ENCODE measurements at regions not wholly inside any gene's neighbourhood (a gene's known extent, or its start where the extent isn't known, plus 50 kb on each side); places are given as distances from the start of the nearest gene placed in this dataset.
"Not testable (repeated sequence)": the region's sequence is repeated elsewhere in the genome, so short reads cannot be mapped to it uniquely, and the experiment has no call there.

GRCh38 chr14:86990396-86990795 is 1002.6 kb downstream of the GALC start:
- no peak for DNase-seq (ENCODE audit: low spot score)

DNA sequence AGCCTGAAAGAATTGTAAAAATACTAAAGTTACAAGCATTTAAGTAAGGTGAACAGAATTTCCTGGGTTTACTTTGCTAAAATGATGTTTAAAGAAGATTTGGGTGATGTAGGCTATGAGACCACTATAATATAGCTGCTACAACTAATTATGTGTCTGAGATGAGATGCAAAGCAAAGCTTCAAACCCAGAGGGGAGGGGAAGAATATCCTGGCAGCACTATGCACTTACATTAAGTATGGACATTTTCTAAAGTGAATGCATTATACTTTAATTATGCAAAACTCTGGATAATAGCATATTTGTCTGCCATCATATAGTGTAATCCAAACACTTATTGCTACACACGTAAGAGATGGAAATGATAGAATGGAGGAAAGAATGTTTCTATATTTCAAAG is 1003.7 kb downstream of the GALC start:
- DNase-seq (ENCODE audit: low spot score): no peak

DNA sequence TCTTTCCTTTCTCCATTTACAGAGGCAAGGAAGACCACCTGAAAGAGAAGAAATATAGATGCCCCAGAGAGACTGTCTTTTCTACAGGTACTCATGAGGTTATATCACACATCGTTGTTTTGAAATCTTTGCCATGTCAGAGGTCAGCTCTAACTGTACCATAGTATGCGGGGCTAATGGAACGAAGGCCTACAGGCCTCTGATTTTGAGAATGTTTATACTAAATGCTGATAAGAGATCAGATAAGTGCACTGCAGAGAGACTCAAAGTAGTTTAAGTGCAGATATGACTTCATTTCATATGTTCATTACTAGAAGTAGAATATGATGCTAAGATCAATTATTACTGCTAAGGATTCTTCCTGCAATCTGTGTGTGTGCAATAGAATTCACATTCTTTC is 1005.0 kb downstream of the GALC start:
- DNase-seq (ENCODE audit: low spot score): no peak

DNA sequence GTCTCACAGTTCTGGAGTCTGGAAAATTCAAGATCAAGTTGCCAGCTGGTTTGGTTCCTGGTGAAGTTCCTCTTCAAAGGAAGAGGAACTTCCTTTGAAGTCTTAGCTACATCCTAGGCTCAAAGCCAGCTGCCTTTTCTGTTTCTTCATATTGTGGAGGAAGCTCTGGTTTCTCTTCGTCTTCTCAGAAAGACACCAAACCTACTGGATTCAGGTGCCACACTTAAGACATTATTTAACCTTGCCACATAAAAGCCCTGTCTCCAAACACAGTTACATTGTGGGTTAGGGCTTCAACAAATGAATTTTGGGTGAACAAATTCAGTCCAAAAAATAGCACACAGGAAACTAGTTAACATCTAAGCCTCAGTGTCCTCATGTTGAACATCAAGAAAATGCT is 1019.8 kb downstream of the GALC start:
- DNase-seq (ENCODE audit: low spot score): no peak

- no peak for DNase-seq (ENCODE audit: low spot score)
These were observed 1021.7 kb downstream of the GALC start for GRCh38 chr14:86971292-86971691.

DNA sequence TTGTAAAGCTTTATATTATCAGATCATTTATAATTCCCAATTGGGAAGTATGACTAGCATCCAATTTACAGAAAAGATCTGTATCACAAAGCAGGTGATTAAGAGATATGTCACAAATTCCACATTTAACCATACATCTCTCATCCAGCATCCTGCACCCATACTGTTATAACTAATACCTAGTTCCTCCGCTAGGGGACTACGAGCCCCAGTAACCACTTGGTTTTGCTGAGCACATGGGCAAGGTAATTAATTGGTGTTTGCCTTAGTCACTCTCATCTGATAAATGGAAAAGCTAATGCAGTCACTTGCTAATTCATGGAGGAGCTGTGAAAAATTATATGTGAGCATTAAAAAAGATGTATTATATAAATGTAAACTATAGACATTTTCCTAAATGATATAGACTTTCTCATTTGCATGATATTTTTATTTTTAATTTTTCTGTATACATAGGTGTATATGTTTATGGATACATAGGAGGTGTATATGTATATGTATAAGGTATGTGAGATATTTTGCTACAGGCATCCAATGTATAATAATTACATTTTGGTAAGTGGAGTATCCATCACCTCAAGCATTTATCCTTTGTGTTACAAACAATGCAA is 1031.8 kb downstream of the GALC start:
- no peak for DNase-seq (ENCODE audit: low spot score)

DNA sequence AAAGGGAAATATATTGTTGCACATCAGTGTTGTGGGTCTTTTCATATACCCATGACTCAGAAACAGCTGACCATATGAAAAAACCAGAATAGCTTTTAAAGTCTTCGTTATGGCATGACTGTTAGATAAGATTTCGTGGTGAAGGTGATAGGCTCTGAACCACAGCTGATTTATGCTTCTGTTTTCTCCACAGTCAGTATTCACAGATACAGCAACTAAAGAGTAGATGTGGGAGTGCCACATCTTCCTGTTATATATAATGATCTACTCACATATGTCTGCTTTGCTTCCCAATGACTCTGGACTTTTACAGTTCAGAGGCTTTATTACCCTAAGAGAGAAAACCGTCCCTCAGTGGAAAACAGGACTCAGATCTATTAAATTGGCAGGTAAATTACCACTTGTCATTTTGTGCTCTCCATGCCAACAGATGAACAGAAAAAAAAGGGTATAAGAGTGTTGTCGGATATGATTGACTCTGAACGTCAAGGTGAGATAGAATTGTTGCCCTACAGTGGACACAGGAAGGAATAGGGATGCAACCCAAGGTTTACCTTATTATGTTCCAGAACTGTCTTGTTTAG is 1037.1 kb downstream of the GALC start:
- no peak for DNase-seq (ENCODE audit: low spot score)

DNA sequence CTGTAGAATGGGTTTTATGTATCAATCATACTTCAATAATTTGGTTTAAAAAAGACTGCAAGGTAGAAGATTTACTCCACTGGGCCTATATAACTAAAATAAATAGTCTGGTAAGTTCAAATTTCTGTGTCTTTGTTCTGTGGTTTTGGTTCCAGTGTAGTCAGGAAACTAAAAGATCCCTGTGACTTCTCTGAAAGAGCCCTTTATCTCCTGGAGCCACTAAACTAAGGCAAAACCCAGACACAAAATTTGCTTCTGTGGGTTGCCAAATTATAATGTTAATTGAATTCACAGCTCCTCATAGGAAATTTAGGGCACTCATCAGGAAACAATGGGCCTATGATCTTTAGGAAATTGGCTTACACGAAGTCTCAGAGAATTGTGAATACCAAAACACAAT is 1038.4 kb downstream of the GALC start:
- DNase-seq (ENCODE audit: low spot score): no peak

DNA sequence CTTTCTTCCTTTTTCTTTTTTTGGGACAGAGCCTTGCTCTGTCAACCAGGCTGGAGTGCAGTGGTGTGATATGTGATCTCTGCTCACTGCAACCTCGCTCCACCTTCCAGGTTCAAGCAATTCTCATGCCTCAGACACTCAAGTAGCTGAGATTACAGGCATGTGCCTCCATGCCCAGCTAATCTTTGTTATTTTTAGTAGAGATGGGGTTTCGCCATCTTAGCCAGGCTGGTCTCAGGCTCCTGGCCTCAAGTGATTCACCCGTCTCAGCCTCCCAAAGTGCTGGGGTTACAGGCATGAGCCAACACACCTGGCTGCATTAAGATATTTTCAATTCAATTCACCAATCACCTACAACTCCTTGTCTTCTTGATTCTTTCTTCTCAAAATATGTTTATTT is 1046.5 kb downstream of the GALC start:
- DNase-seq (ENCODE audit: low spot score): no peak

DNA sequence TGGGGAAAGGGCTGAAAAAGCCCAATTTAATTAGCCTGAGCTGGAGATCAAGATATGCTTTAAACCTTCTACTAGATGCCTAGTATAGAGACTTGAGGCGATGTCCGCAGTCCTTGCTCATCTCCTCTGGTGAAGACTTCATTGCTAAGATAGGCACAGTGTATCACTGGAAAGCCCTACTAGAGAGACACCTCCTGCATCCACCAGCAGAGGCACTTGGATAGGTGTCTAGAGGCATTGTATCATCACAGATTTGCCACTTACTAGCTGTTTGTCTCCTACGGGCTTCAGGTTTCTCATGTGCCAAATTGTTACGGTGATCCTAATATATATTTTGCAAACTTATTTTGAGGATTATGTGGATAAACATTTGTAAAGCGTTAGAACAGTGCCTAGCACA is 1048.5 kb downstream of the GALC start:
- no peak for DNase-seq (ENCODE audit: low spot score)

GRCh38 chr14:86943391-86944365 is 1049.3 kb downstream of the GALC start:
- DNase-seq (ENCODE audit: low spot score): no peak

GRCh38 chr14:86942936-86943335 is 1050.0 kb downstream of the GALC start:
- DNase-seq (ENCODE audit: low spot score): no peak

DNA sequence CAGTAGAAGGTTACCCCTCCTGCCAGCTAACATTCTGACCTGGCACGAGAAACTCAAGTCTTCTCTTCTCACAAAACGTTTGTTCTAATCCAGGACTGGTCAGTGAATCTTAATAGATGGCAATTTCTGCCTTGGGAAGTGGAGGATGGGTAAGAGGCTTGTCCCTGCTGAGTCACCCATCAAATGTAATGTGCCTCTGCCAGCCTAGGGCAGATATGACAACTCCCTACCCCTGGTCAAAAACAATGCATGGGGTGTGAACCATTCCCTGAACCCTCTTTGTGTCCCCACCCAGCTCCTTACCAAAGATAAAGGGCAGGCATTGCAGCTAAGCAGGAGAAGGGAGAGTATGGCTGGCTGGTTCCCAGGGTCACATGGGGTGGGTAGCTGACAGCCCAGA is 1052.9 kb downstream of the GALC start:
- DNase-seq (ENCODE audit: low spot score): no peak

DNA sequence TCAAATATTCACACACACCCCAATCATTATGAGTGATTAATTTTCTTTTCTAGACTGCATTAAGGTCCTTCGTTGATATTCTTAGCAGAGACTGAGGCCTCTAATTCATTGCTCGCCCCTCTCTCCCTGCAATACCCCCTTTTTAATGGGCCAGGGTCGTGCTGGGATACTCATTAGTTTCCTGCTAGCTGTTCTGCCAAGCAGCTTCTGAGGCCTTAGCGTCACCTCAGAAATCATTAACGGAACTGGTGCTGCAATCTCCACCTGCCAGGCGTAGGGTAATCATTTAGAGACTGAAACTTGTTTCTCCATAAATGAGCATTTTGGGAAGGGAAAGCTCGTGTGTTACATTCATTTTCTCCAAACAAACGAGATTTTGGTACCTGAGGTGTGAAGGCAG is 1054.7 kb downstream of the GALC start:
- no peak for DNase-seq (ENCODE audit: low spot score)

GRCh38 chr14:86936556-86936955 is 1056.4 kb downstream of the GALC start:
- DNase-seq (ENCODE audit: low spot score): no peak

GRCh38 chr14:86935241-86935885 is 1057.6 kb downstream of the GALC start:
- DNase-seq (ENCODE audit: low spot score): no peak

- no peak for DNase-seq (ENCODE audit: low spot score)
These were observed 1058.9 kb downstream of the GALC start for GRCh38 chr14:86933958-86934595.

DNA sequence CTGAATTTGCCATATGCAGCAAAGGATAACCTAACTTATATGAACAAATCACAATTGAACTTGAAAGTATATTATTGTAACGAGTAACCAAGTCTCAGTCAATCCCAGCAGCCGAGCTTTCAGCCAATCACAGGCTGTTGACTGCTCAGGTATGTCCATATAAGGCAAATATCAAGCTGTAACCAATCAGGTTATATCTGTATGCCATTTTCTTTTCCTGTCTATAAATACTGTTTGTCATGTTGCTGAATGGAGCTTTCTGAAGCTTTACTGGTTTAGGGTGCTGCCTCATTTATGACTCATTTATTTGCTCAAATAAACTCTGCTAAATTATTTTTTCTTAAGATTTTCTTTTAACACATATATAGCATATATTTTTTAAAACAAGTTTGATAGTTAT is 1059.5 kb downstream of the GALC start:
- DNase-seq (ENCODE audit: low spot score): no peak

DNA sequence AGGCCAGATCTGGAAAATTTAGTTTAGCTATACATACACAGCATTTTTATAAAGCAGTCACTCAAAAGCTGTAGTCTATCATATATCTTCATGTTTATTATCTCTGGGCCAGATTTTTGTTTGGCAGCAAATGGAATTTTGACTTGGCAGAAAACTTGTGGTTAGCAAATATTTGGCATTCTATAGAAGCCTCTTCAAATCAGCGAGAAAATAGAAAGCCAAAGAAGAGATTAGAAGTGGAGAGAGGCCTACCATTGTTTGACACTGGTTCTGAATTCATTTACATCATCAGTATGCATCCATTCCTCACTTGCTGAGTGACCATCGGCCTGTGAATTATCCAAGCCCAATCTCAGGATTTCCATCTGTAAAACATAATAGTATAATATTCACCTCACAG is 1077.6 kb downstream of the GALC start:
- DNase-seq (ENCODE audit: low spot score): no peak

- DNase-seq (ENCODE audit: low spot score): no peak
These were observed 1080.3 kb downstream of the GALC start for GRCh38 chr14:86912709-86913108.

GRCh38 chr14:86911486-86911885 is 1081.5 kb downstream of the GALC start:
- DNase-seq (ENCODE audit: low spot score): no peak

GRCh38 chr14:86905386-86905926 is 1087.5 kb downstream of the GALC start:
- DNase-seq (ENCODE audit: low spot score): not testable (repeated sequence)
